Mesendoderm (in vitro differentiated cells): ENCODE measurements at regions not wholly inside any gene's neighbourhood (a gene's known extent, or its start where the extent isn't known, plus 50 kb on each side); places are given as distances from the start of the nearest gene placed in this dataset.

ENCODE experiments used
- DNase-seq: peaks from one replicate; pipeline ENCODE4 v3.0.0; 2013
- H2AK5ac ChIP-seq: 2 replicates; pipeline ENCODE4 v1.6.1; 2013; ENCODE audit warnings: low read length, inconsistent platforms
- H2BK120ac ChIP-seq: 2 replicates; pipeline ENCODE4 v1.6.1; 2013; ENCODE audit warnings: low read depth, mild to moderate bottlenecking, low read length, moderate library complexity, mixed read lengths
- H2BK15ac ChIP-seq: replicated peaks from 2 replicates; pipeline ENCODE4 v1.6.1; 2013; ENCODE audit warnings: low read depth, mild to moderate bottlenecking, moderate library complexity
- H2BK5ac ChIP-seq: 2 replicates; pipeline ENCODE4 v1.6.1; 2013; ENCODE audit warnings: low read length, inconsistent platforms
- H3K18ac ChIP-seq: 2 replicates; pipeline ENCODE4 v1.6.1; 2013; ENCODE audit warnings: mild to moderate bottlenecking, low read length, mixed read lengths
- H3K23ac ChIP-seq: one replicate; pipeline ENCODE4 v1.6.1; 2013; ENCODE audit warnings: low read length
- H3K27ac ChIP-seq: 2 replicates; pipeline ENCODE4 v1.5.1; 2013; ENCODE audit warnings: low read depth, mild to moderate bottlenecking, inconsistent platforms, low read length, moderate library complexity
- H3K27me3 ChIP-seq: 2 replicates; pipeline ENCODE4 v1.6.1; 2013; ENCODE audit warnings: low read length, control low read depth, mild to moderate bottlenecking, inconsistent platforms; ENCODE audit not compliant: insufficient read depth, poor library complexity
- H3K36me3 ChIP-seq: 2 replicates; pipeline ENCODE4 v1.6.1; 2013; ENCODE audit warnings: low read length, inconsistent platforms; ENCODE audit not compliant: control insufficient read depth, insufficient read depth
- H3K4ac ChIP-seq: one replicate; pipeline ENCODE4 v1.6.1; 2013; ENCODE audit warnings: low read depth, mild to moderate bottlenecking, low read length, moderate library complexity
- H3K4me1 ChIP-seq: 2 replicates; pipeline ENCODE4 v1.6.1; 2013; ENCODE audit warnings: low read depth, low read length, inconsistent platforms; ENCODE audit not compliant: control insufficient read depth
- H3K4me2 ChIP-seq: 2 replicates; pipeline ENCODE4 v1.6.1; 2013; ENCODE audit warnings: low read length
- H3K4me3 ChIP-seq: 2 replicates; pipeline ENCODE4 v1.5.1; 2013; ENCODE audit warnings: mild to moderate bottlenecking, low read length
- H3K56ac ChIP-seq: one replicate; pipeline ENCODE4 v1.6.1; 2013; ENCODE audit warnings: low read length
- H3K79me1 ChIP-seq: 2 replicates; pipeline ENCODE4 v1.6.1; 2013; ENCODE audit warnings: low read length, inconsistent platforms
- H3K79me2 ChIP-seq: 2 replicates; pipeline ENCODE4 v1.6.1; 2013; ENCODE audit warnings: mild to moderate bottlenecking, low read length; ENCODE audit not compliant: control insufficient read depth, insufficient read depth
- H3K9ac ChIP-seq: 2 replicates; pipeline ENCODE4 v1.6.1; 2013; ENCODE audit warnings: low read length, inconsistent platforms
- H4K5ac ChIP-seq: one replicate; pipeline ENCODE4 v1.6.1; 2013; ENCODE audit warnings: low read length
- H4K8ac ChIP-seq: one replicate; pipeline ENCODE4 v1.6.1; 2013; ENCODE audit warnings: low read depth, mild to moderate bottlenecking, control low read depth, low read length, moderate library complexity
- WGBS: extraction: QIAGEN DNeasy Blood & Tissue Kit; methylation state at CpG from one replicate; pipeline ENCODE4 v1.1.7; 2013; ENCODE audit warnings: low lambda C conversion rate, missing lambda C conversion rate; ENCODE audit not compliant: insufficient coverage; ENCODE audit errors: extremely low coverage; 5-methylcytosine and 5-hydroxymethylcytosine counted together

DNA sequence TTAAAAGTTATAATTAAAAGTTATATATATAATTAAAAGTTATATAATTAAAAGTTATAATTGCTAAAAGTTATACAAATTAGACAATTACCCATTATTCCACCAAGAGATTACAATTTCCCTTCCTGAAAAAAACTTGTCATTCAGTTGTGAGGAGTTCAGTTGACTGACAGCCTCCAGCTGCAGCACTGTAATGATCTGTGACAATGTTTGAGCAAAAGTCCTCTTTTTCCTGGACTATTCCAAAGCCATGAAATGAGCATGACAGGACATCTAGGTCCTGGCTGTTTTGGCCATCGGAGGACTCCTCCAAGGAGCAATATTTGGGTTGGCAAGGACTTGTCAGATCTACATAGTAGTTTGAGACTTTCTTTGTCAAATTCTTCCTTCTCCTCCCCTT lies 258.7 kb upstream of the EDNRB start:
- Histone ChIP-seq H4K8ac (no peak overlapping the region), H3K27ac (no peak overlapping the region), H3K27me3 (no peaks in the 10 kb centered on the region), H2BK120ac (no peak overlapping the region), H3K36me3 (no peaks in the 10 kb centered on the region), H3K4me3 (no peak overlapping the region), H3K9ac (no peak overlapping the region), H3K23ac (no peak overlapping the region), H2AK5ac (no peak overlapping the region), H3K56ac (no peak overlapping the region), H2BK15ac (no peak overlapping the region), H3K4ac (no peak overlapping the region), H2BK5ac (no peak overlapping the region), H3K79me2 (no peaks in the 10 kb centered on the region), H4K5ac (no peak overlapping the region), H3K4me1 (no peaks in the 10 kb centered on the region), H3K4me2 (no peak overlapping the region), H3K79me1 (no peaks in the 10 kb centered on the region), H3K18ac (no peak overlapping the region)
- no CpG with 5 or more reads among the region's 1 CpG for WGBS
- no peak for DNase-seq

- Histone ChIP-seq H2BK120ac (no peak overlapping the region), H2AK5ac (no peak overlapping the region), H3K4me2 (no peak overlapping the region), H3K9ac (no peak overlapping the region), H3K4me1 (no peaks in the 10 kb centered on the region), H3K79me1 (no peaks in the 10 kb centered on the region), H2BK15ac (no peak overlapping the region), H3K56ac (no peak overlapping the region), H4K5ac (no peak overlapping the region), H3K4me3 (no peak overlapping the region), H3K4ac (no peak overlapping the region), H3K18ac (no peak overlapping the region), H3K23ac (no peak overlapping the region), H4K8ac (no peak overlapping the region), H3K79me2 (no peaks in the 10 kb centered on the region), H2BK5ac (no peak overlapping the region), H3K27ac (no peak overlapping the region), H3K27me3 (no peaks in the 10 kb centered on the region), H3K36me3 (no peaks in the 10 kb centered on the region)
- DNase-seq, result no peak
- WGBS, result no CpG with 5 or more reads among the region's 2 CpGs
Measured at GRCh38 chr13:78176880-78177279, 258.2 kb upstream of the EDNRB start.

- Histone ChIP-seq H3K36me3 (no peaks in the 10 kb centered on the region), H3K27me3 (no peaks in the 10 kb centered on the region), H3K79me1 (no peaks in the 10 kb centered on the region), H2BK5ac (no peak overlapping the region), H2BK120ac (no peak overlapping the region), H3K4me1 (no peaks in the 10 kb centered on the region), H3K4ac (no peak overlapping the region), H4K5ac (no peak overlapping the region), H3K4me2 (no peak overlapping the region), H4K8ac (no peak overlapping the region), H2BK15ac (no peak overlapping the region), H3K27ac (no peak overlapping the region), H2AK5ac (no peak overlapping the region), H3K56ac (no peak overlapping the region), H3K9ac (no peak overlapping the region), H3K79me2 (no peaks in the 10 kb centered on the region), H3K18ac (no peak overlapping the region), H3K4me3 (no peak overlapping the region), H3K23ac (no peak overlapping the region)
- no peak for DNase-seq
- no CpG with 5 or more reads among the region's 6 CpGs for WGBS
Measured at GRCh38 chr13:78169386-78169785, 250.8 kb upstream of the EDNRB start.

- H3K9ac ChIP-seq, result no peak overlapping the region
- no peaks in the 10 kb centered on the region for H3K27me3 ChIP-seq
- H2BK120ac ChIP-seq, result no peak overlapping the region
- no peaks in the 10 kb centered on the region for H3K79me2 ChIP-seq
- no peak overlapping the region for H2AK5ac ChIP-seq
- H3K79me1 ChIP-seq, result no peaks in the 10 kb centered on the region
- H3K23ac ChIP-seq, result no peak overlapping the region
- H3K36me3 ChIP-seq, result no peaks in the 10 kb centered on the region
- H3K4me2 ChIP-seq, result no peak overlapping the region
- WGBS, result no CpG with 5 or more reads among the region's 4 CpGs
- no peak overlapping the region for H3K56ac ChIP-seq
- H3K4ac ChIP-seq, result no peak overlapping the region
- H2BK5ac ChIP-seq, result no peak overlapping the region
- no peak overlapping the region for H3K27ac ChIP-seq
- no peak overlapping the region for H4K5ac ChIP-seq
- H3K4me3 ChIP-seq, result no peak overlapping the region
- H4K8ac ChIP-seq, result no peak overlapping the region
- H3K18ac ChIP-seq, result no peak overlapping the region
- H2BK15ac ChIP-seq, result no peak overlapping the region
- DNase-seq, result no peak
- no peaks in the 10 kb centered on the region for H3K4me1 ChIP-seq
Measured at GRCh38 chr13:78168981-78169380, 250.3 kb upstream of the EDNRB start.

DNA sequence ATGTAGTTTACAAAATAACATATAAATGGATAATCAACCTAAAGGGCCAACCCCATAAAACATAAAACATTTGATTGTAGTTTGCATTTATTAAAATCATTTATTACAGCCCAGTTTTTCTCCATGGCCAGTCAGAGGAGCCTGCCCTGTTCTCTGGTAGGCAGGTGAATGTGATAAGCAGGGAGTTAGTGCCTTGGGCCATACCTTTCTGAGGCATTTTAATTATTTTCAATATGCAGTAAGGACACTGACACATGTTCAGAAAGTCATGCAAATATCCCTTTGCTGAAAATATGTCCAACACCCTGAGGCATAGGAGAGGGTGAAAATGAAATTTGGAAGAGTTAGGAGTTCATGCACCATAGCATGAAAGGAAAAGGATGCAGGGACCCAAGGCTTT lies 242.6 kb upstream of the EDNRB start:
- no peak overlapping the region for H3K27ac ChIP-seq
- no peaks in the 10 kb centered on the region for H3K27me3 ChIP-seq
- H3K79me1 ChIP-seq, result no peaks in the 10 kb centered on the region
- no peak overlapping the region for H2BK15ac ChIP-seq
- H3K4me1 ChIP-seq, result no peaks in the 10 kb centered on the region
- H2AK5ac ChIP-seq, result no peak overlapping the region
- no peak overlapping the region for H3K56ac ChIP-seq
- no peak overlapping the region for H3K4ac ChIP-seq
- no peaks in the 10 kb centered on the region for H3K36me3 ChIP-seq
- no peak overlapping the region for H3K23ac ChIP-seq
- no peak overlapping the region for H3K9ac ChIP-seq
- no peak overlapping the region for H3K4me2 ChIP-seq
- H2BK120ac ChIP-seq, result no peak overlapping the region
- H3K4me3 ChIP-seq, result no peak overlapping the region
- no peaks in the 10 kb centered on the region for H3K79me2 ChIP-seq
- H4K5ac ChIP-seq, result no peak overlapping the region
- DNase-seq, result no peak
- no peak overlapping the region for H3K18ac ChIP-seq
- H4K8ac ChIP-seq, result no peak overlapping the region
- H2BK5ac ChIP-seq, result no peak overlapping the region

DNA sequence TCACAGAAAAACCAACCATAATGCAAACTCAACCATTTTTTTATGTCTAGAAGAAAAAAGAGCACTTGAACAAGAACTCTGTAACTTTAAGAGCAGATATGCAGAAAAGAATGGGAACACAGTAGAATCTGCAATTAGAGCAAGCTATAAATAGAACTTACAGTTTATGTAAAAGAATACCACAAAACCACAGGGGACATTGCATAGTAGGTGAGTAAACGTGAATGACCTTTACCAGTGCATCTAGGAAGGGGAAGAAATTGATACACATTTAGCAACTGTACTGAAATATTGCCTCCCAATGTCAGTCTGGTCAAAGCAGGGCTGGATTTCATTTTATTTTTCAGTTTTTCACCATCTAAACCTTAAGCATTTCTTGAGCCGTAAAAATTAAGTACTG lies 242.2 kb upstream of the EDNRB start:
- DNase-seq, result no peak
- no CpG with 5 or more reads among the region's 2 CpGs for WGBS

More for the DNA sequence above, 242.2 kb upstream of the EDNRB start:
- H3K4me3 ChIP-seq, result no peak overlapping the region
- H3K27me3 ChIP-seq, result no peaks in the 10 kb centered on the region
- H3K4me1 ChIP-seq, result no peaks in the 10 kb centered on the region
- H3K4ac ChIP-seq, result no peak overlapping the region
- H2BK15ac ChIP-seq, result no peak overlapping the region
- H2AK5ac ChIP-seq, result no peak overlapping the region
- no peak overlapping the region for H2BK120ac ChIP-seq
- H3K36me3 ChIP-seq, result no peaks in the 10 kb centered on the region
- H3K9ac ChIP-seq, result no peak overlapping the region
- no peak overlapping the region for H3K4me2 ChIP-seq
- no peak overlapping the region for H3K56ac ChIP-seq
- H2BK5ac ChIP-seq, result no peak overlapping the region
- H3K23ac ChIP-seq, result no peak overlapping the region
- no peaks in the 10 kb centered on the region for H3K79me2 ChIP-seq
- no peak overlapping the region for H3K18ac ChIP-seq
- no peak overlapping the region for H3K27ac ChIP-seq
- H3K79me1 ChIP-seq, result no peaks in the 10 kb centered on the region
- H4K8ac ChIP-seq, result no peak overlapping the region
- no peak overlapping the region for H4K5ac ChIP-seq
